ENCODE measurements at regions not wholly inside any gene's neighbourhood (a gene's known extent, or its start where the extent isn't known, plus 50 kb on each side); places are given as distances from the start of the nearest gene placed in this dataset.

GRCh38 chr18:23386317-23386716, 66.8 kb upstream of the RIOK3 start:
- H2BK5ac ChIP-seq (ENCODE audit: low read depth, low read length, poor library complexity, severe bottlenecking): no peak overlapping the region
- H4K8ac ChIP-seq (ENCODE audit: low read depth in 2 of 2, low read length in 2 of 2): no peak overlapping the region; a peak in 1 of 4 replicates
- dilution Hi-C loops (cut with HindIII; ENCODE audit: low sequenced_read_pairs, unreplicated experiment) (no loop called here), in situ Hi-C loops (cut with MboI; ENCODE audit: low sequenced_read_pairs) (no loop called here), intact Hi-C loops (cut with micrococcal nuclease) (no loop called here)
- no CpG with 5 or more reads among the region's 3 CpGs for WGBS, 2 experiments (ENCODE audit: extremely low coverage in 2 of 2, insufficient read length in 1 of 2)
- 0 out of 2 replicates have a peak, but pooled peaks cover 2% of the 10 kb centered on the region for H3K4me1 ChIP-seq (ENCODE audit: control insufficient read depth, insufficient read depth, low read length)
- H4K5ac ChIP-seq (ENCODE audit: low read depth, low read length): no peak overlapping the region
- no peak overlapping the region for H2AK9ac ChIP-seq (replicated peaks; ENCODE audit: low read depth, low read length, poor library complexity)
- no peaks in the 10 kb centered on the region for H4K20me1 ChIP-seq (ENCODE audit: insufficient read depth, low read length)
- DNase-seq: no peak
- ATAC-seq (ENCODE audit: low read depth): no peak
- H4K91ac ChIP-seq (ENCODE audit: insufficient read depth, low read depth, low read length): no peak overlapping the region
- no peak overlapping the region for H2BK120ac ChIP-seq (ENCODE audit: low read depth, low read length)
- H3K9ac ChIP-seq (ENCODE audit: low read depth, low read length): no peak overlapping the region
- H3K4ac ChIP-seq (ENCODE audit: low read depth, low read length): no peak overlapping the region
- no peak overlapping the region for H3K4me3 ChIP-seq (ENCODE audit: insufficient read depth, low read depth, low read length)
- no peaks in the 10 kb centered on the region for H3K79me1 ChIP-seq (ENCODE audit: low read depth in 1 of 2, low read length in 2 of 2)
- H3K9me3 ChIP-seq (ENCODE audit: control insufficient read depth, insufficient read depth, low read length): no peaks in the 10 kb centered on the region
- H2AK5ac ChIP-seq (ENCODE audit: low read depth, low read length): no peak overlapping the region
- H3K9me1 ChIP-seq (ENCODE audit: insufficient read depth, low read length): no peaks in the 10 kb centered on the region
- H3K14ac ChIP-seq (replicated peaks; ENCODE audit: low read depth, low read length): peak overlapping the region; percentile 58; the same call in 1 of the 2 replicates
- ChIA-PET CTCF (no interaction called here), POLR2A (ENCODE audit: unreplicated experiment) (no interaction called here)
- H3K27me3 ChIP-seq (ENCODE audit: control insufficient read depth, insufficient read depth, low read length): no peaks in the 10 kb centered on the region
- H3K56ac ChIP-seq (ENCODE audit: extremely low read depth, insufficient read depth, low read length): no peak overlapping the region
- H2BK20ac ChIP-seq (ENCODE audit: low read depth, low read length): no peak overlapping the region
- H3K23ac ChIP-seq (ENCODE audit: low read depth, low read length): no peak overlapping the region
- no peak overlapping the region for H2AFZ ChIP-seq (replicated peaks; ENCODE audit: low read length, poor library complexity)
- peaks cover 2% of the 10 kb centered on the region; the same call in 1 of the 2 replicates for H3K36me3 ChIP-seq (ENCODE audit: control insufficient read depth, insufficient read depth, low read length)
- BruUV-seq (replicated peaks): no TSS peak
- no peak overlapping the region for H3K27ac ChIP-seq (ENCODE audit: insufficient read depth, low read length)
- H3K18ac ChIP-seq (ENCODE audit: low read depth, low read length): no peak overlapping the region
- no peak overlapping the region for H2BK15ac ChIP-seq (ENCODE audit: low read depth, low read length)
- no peak overlapping the region for H3K4me2 ChIP-seq (ENCODE audit: low read depth, low read length)
- TF ChIP-seq MAFK (IDR thresholded peaks at IDR 0.05; ENCODE audit: low read depth, low read length) (no peak), MXI1 (IDR thresholded peaks at IDR 0.05; ENCODE audit: borderline replicate concordance, low read depth, low read length) (no peak), RCOR1 (IDR thresholded peaks at IDR 0.05; ENCODE audit: insufficient replicate concordance, low read length) (no peak), FOS (IDR thresholded peaks at IDR 0.05; ENCODE audit: low read depth, low read length) (no peak), BHLHE40 (IDR thresholded peaks at IDR 0.05; ENCODE audit: low read depth, low read length) (no peak), RFX5 (IDR thresholded peaks at IDR 0.05; ENCODE audit: low read depth, low read length) (no peak), CHD1 (IDR thresholded peaks at IDR 0.05; ENCODE audit: low read depth, low read length) (no peak), NFE2L2 (IDR thresholded peaks at IDR 0.05; ENCODE audit: low read depth, low read length) (no peak), RAD21 (IDR thresholded peaks at IDR 0.05; ENCODE audit: low read length) (no peak), MAZ (IDR thresholded peaks at IDR 0.05; ENCODE audit: borderline replicate concordance, low read depth, low read length) (no peak), CTCF (conservative IDR thresholded peaks at IDR 0.05; ENCODE audit: low read depth, low read length) (no peak)

Data from IMR-90 (cell line).